Endothelial cell of umbilical vein (primary cell): ENCODE measurements at regions not wholly inside any gene's neighbourhood (a gene's known extent, or its start where the extent isn't known, plus 50 kb on each side); places are given as distances from the start of the nearest gene placed in this dataset.

Experiments
- BruUV-seq: library from RNA; stranded (reverse); fragments of 400-500 nt; replicated peaks from 2 replicates; lab custom pipeline; 2021; lab: Mats Ljungman, UMichigan
- CTCF ChIA-PET: fragments of 300-600, 350-600 bp; sonication (Branson Sonifier 250); formaldehyde crosslinking; loops from one replicate; lab custom pipeline; 2021; ENCODE audit warnings: antibody characterized with exemption, inconsistent platforms; lab: Charles Lee
- POLR2A ChIA-PET: fragments of 300-600, 350-600 bp; sonication (Branson Sonifier 250); formaldehyde crosslinking; loops from one replicate; lab custom pipeline; 2021; ENCODE audit warnings: antibody characterized with exemption, inconsistent platforms; lab: Charles Lee
- DNase-seq: peaks from one replicate; pipeline ENCODE4 v3.0.0-alpha.2; 2011; ENCODE audit warnings: low read depth, low spot score
- FAIRE-seq: peaks from 2 replicates; lab custom pipeline; 2011; peaks lifted over from hg19 to GRCh38; lab: Jason Lieb, UNC
- H2AFZ ChIP-seq: 2 replicates; pipeline ENCODE4 v1.6.0; 2012; ENCODE audit warnings: low read depth, low read length, control low read depth, inconsistent platforms
- H3K27ac ChIP-seq: 2 replicates; pipeline ENCODE4 v1.5.1; 2011; ENCODE audit warnings: low read depth, mild to moderate bottlenecking, control low read depth, low read length, moderate library complexity; ENCODE audit not compliant: insufficient read depth
- H3K27me3 ChIP-seq, 2 experiments: 2 replicates each; pipeline versions ENCODE4 v1.6.0 to v1.6.1; 2011; ENCODE audit warnings: low read length in 2 of 2, mixed read lengths in 1 of 2; ENCODE audit not compliant: control insufficient read depth in 2 of 2, insufficient read depth in 2 of 2
- H3K36me3 ChIP-seq, 2 experiments: 2 replicates in 1 of 2; 3 replicates in 1 of 2; pipeline ENCODE4 v1.5.1; 2011; ENCODE audit warnings: low read length in 2 of 2, mild to moderate bottlenecking in 1 of 2, moderate library complexity in 1 of 2; ENCODE audit not compliant: control insufficient read depth in 2 of 2, insufficient read depth in 2 of 2; ENCODE audit errors: extremely low read depth in 1 of 2
- H3K4me1 ChIP-seq: 3 replicates; pipeline ENCODE4 v1.5.1; 2011; ENCODE audit warnings: mild to moderate bottlenecking, low read length; ENCODE audit not compliant: control insufficient read depth, insufficient read depth; ENCODE audit errors: extremely low read depth
- H3K4me2 ChIP-seq: 2 replicates; pipeline ENCODE4 v1.6.1; 2011; ENCODE audit warnings: low read length, control low read depth, mixed read lengths; ENCODE audit not compliant: insufficient read depth
- H3K4me3 ChIP-seq, 3 experiments: fragments of 200-600 bp in 1 of 3; sonication (generic), shearing (Covaris generic) in 1 of 3; replicated peaks in 1 of 3; 2 replicates each; pipeline ENCODE4 v1.5.1; 2011 to 2016; ENCODE audit warnings: control low read depth in 3 of 3, low read length in 3 of 3, mild to moderate bottlenecking in 2 of 3, inconsistent platforms in 1 of 3, low read depth in 1 of 3, moderate library complexity in 1 of 3; ENCODE audit not compliant: insufficient read depth in 1 of 3
- H3K79me2 ChIP-seq: 2 replicates; pipeline ENCODE4 v1.6.0; 2012; ENCODE audit warnings: low read length, inconsistent platforms; ENCODE audit not compliant: control insufficient read depth, insufficient read depth
- H3K9ac ChIP-seq: replicated peaks from 2 replicates; pipeline ENCODE3; 2011; ENCODE audit warnings: low read length, control low read depth; ENCODE audit not compliant: insufficient read depth; ENCODE audit errors: extremely low read depth
- H3K9me1 ChIP-seq: replicated peaks from 3 replicates; pipeline ENCODE4 v1.6.0; 2011; ENCODE audit warnings: mild to moderate bottlenecking, low read length; ENCODE audit not compliant: control insufficient read depth, insufficient read depth; ENCODE audit errors: extremely low read depth
- H3K9me3 ChIP-seq: replicated peaks from 2 replicates; pipeline ENCODE4 v1.5.1; 2012; ENCODE audit warnings: low read length, inconsistent platforms; ENCODE audit not compliant: control insufficient read depth, insufficient read depth
- H4K20me1 ChIP-seq: replicated peaks from 2 replicates; pipeline ENCODE3; 2011; ENCODE audit warnings: mild to moderate bottlenecking, low read length; ENCODE audit not compliant: control insufficient read depth, insufficient read depth; ENCODE audit errors: extremely low read depth
- FOS ChIP-seq: IDR thresholded peaks from 2 replicates; pipeline ENCODE4 v1.6.1; 2011; ENCODE audit warnings: mild to moderate bottlenecking, low read length, moderate library complexity, borderline replicate concordance; ENCODE audit not compliant: insufficient read depth
- GATA2 ChIP-seq: IDR thresholded peaks from 2 replicates; pipeline ENCODE4 v1.7.0; 2011; ENCODE audit warnings: low read depth, mild to moderate bottlenecking, moderate library complexity, mixed read lengths, low read length; ENCODE audit not compliant: insufficient read length, insufficient read depth
- JUN ChIP-seq: IDR thresholded peaks from 2 replicates; pipeline ENCODE4 v1.6.1; 2011; ENCODE audit warnings: borderline replicate concordance, low read depth; ENCODE audit not compliant: insufficient read length, insufficient read depth
- MAX ChIP-seq: IDR thresholded peaks from 2 replicates; pipeline ENCODE4 v1.6.1; 2011; ENCODE audit not compliant: insufficient read depth, insufficient read length
- MYC ChIP-seq: IDR thresholded peaks from one replicate; pipeline ENCODE4 v1.6.1; 2011; ENCODE audit warnings: mild to moderate bottlenecking, low read depth, low read length
- POLR2A ChIP-seq: IDR thresholded peaks from 2 replicates; pipeline ENCODE4 v1.6.1; 2012; ENCODE audit warnings: low read depth, mild to moderate bottlenecking, control low read depth, low read length
- POLR2AphosphoS5 ChIP-seq: IDR thresholded peaks from 2 replicates; pipeline ENCODE4 v1.6.1; 2012; ENCODE audit warnings: low read depth, mild to moderate bottlenecking, control low read depth, low read length, moderate library complexity; ENCODE audit not compliant: insufficient read depth
- dilution Hi-C: fragments of 300-500 bp; cut with MboI; formaldehyde crosslinking; loops from one replicate; pipeline ENCODE4 v1.15.0; 2019; ENCODE audit warnings: low sequenced_read_pairs; ENCODE audit not compliant: extremely low pct_ligation_motif_present
- intact Hi-C: fragments of 100-400 bp; cut with micrococcal nuclease; formaldehyde crosslinking; loops from one replicate; pipeline ENCODE4 v1.10.0; 2022

GRCh38 chr7:28885771-28886170, 72.4 kb downstream of the TRIL start:
- FAIRE-seq (no peak), DNase-seq (no peak)
- H3K27ac ChIP-seq: no peak overlapping the region
- H2AFZ ChIP-seq: no peak overlapping the region
- no peaks in the 10 kb centered on the region for H3K79me2 ChIP-seq
- H3K9me1 ChIP-seq: no peaks in the 10 kb centered on the region
- BruUV-seq: no TSS peak
- no peaks in the 10 kb centered on the region for H3K9me3 ChIP-seq
- H3K4me3 ChIP-seq: no peak overlapping the region
- H3K4me2 ChIP-seq: no peak overlapping the region
- dilution Hi-C loops: no loop called here
- H3K36me3 ChIP-seq: no peaks in the 10 kb centered on the region
- ChIA-PET CTCF (no interaction called here), POLR2A (interaction anchor here (0.6 kb wide), 1 partner anchor 290 kb away, joined by 3 read pairs; no protein-coding TSS in a partner anchor)
- no peak for TF ChIP-seq MYC
- TF ChIP-seq POLR2AphosphoS5: no peak
- TF ChIP-seq GATA2: no peak
- no peak for TF ChIP-seq JUN
- TF ChIP-seq FOS: no peak
- TF ChIP-seq POLR2A: no peak
- no peak overlapping the region for H3K9ac ChIP-seq
- no peaks in the 10 kb centered on the region for H4K20me1 ChIP-seq
- peaks cover 1 to 12% of the 10 kb centered on the region in 2 experiments for H3K27me3 ChIP-seq
- H3K4me1 ChIP-seq: no peaks in the 10 kb centered on the region
- intact Hi-C loops: no loop called here

- H3K9me3 ChIP-seq: no peaks in the 10 kb centered on the region
- ChIA-PET CTCF (interaction anchor here (1.3 to 1.4 kb wide), 2 partner anchors 11 to 29 kb away, joined by 3 to 4 read pairs; no protein-coding TSS in a partner anchor), POLR2A (no interaction called here)
- H3K79me2 ChIP-seq: no peaks in the 10 kb centered on the region
- no peak overlapping the region for H3K4me2 ChIP-seq
- H3K9me1 ChIP-seq: no peaks in the 10 kb centered on the region
- DNase-seq (no peak), FAIRE-seq (no peak)
- H3K9ac ChIP-seq: no peak overlapping the region
- dilution Hi-C loops: no loop called here
- H4K20me1 ChIP-seq: no peaks in the 10 kb centered on the region
- no peaks in the 10 kb centered on the region for H3K4me1 ChIP-seq
- TF ChIP-seq JUN: no peak
- no peak for TF ChIP-seq MAX
- TF ChIP-seq GATA2: no peak
- no peak for TF ChIP-seq MYC
- H2AFZ ChIP-seq: no peak overlapping the region
- BruUV-seq: no TSS peak
- peaks cover 0 to 9% of the 10 kb centered on the region in 2 experiments for H3K27me3 ChIP-seq
- no peak overlapping the region for H3K4me3 ChIP-seq
- H3K27ac ChIP-seq: no peak overlapping the region
- intact Hi-C loops: no loop called here
- no peaks in the 10 kb centered on the region for H3K36me3 ChIP-seq
Observed at GRCh38 chr7:28882869-28883470, 75.2 kb downstream of the TRIL start.
